ENCODE measurements at regions not wholly inside any gene's neighbourhood (a gene's known extent, or its start where the extent isn't known, plus 50 kb on each side); places are given as distances from the start of the nearest gene placed in this dataset.

DNA sequence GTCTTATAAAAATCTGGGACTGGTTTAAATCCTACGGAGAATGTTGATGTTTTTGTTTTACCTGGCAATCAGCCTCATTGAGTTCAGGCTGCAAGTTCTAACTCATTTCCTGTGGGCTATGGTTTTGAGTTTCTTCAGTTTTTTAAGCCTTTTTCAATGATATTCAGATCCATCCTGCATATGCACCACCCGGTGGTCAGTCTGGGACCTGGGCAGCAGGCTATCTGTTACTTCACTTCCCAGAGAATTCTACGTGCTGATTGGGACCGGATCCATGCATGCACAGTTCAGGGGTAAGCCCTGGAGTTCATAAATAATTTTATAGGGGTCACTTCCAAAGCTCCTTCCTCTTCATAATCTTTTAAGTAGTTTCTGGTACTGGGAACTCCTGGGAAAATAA lies 339.2 kb upstream of the HNRNPA3 start:
- TF ChIP-seq, protein P1, sequence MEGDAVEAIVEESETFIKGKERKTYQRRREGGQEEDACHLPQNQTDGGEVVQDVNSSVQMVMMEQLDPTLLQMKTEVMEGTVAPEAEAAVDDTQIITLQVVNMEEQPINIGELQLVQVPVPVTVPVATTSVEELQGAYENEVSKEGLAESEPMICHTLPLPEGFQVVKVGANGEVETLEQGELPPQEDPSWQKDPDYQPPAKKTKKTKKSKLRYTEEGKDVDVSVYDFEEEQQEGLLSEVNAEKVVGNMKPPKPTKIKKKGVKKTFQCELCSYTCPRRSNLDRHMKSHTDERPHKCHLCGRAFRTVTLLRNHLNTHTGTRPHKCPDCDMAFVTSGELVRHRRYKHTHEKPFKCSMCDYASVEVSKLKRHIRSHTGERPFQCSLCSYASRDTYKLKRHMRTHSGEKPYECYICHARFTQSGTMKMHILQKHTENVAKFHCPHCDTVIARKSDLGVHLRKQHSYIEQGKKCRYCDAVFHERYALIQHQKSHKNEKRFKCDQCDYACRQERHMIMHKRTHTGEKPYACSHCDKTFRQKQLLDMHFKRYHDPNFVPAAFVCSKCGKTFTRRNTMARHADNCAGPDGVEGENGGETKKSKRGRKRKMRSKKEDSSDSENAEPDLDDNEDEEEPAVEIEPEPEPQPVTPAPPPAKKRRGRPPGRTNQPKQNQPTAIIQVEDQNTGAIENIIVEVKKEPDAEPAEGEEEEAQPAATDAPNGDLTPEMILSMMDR (IDR thresholded peaks at IDR 0.05) = no peak
- no peak for TF ChIP-seq POLR2A (IDR thresholded peaks at IDR 0.05)
